Caco-2 (cell line): ENCODE measurements at regions not wholly inside any gene's neighbourhood (a gene's known extent, or its start where the extent isn't known, plus 50 kb on each side); places are given as distances from the start of the nearest gene placed in this dataset.
A peak's percentile ranks its signal among the peaks of the same experiment; 100 is the strongest.

Source experiments
- BruUV-seq: library from RNA; stranded (reverse); fragments of 400-500 nt; replicated peaks from 2 replicates; lab custom pipeline; 2021; lab: Mats Ljungman, UMichigan
- CTCF ChIA-PET: fragments of 300-600 bp; sonication (Branson Sonifier 250); formaldehyde crosslinking; loops from one replicate; lab custom pipeline; 2022; ENCODE audit warnings: antibody characterized with exemption; lab: Charles Lee
- POLR2A ChIA-PET: fragments of 300-600 bp; sonication (Branson Sonifier 250); formaldehyde crosslinking; loops from one replicate; lab custom pipeline; 2022; ENCODE audit warnings: antibody characterized with exemption; lab: Charles Lee
- DNase-seq, 2 experiments: peaks; one replicate each; pipeline versions ENCODE4 v3.0.0 to v3.0.0-alpha.2; 2020 to 2022
- H3K27me3 ChIP-seq: replicated peaks from 2 replicates; pipeline ENCODE4 v1.6.0; 2011; ENCODE audit warnings: low read length; ENCODE audit not compliant: control insufficient read depth, insufficient read depth
- H3K36me3 ChIP-seq: 2 replicates; pipeline ENCODE4 v1.5.1; 2011; ENCODE audit warnings: low read length; ENCODE audit not compliant: control insufficient read depth, insufficient read depth
- H3K4me1 ChIP-seq: fragments of 250-450 bp; sonication (Bioruptor Pico); 2 replicates; pipeline ENCODE4 v1.5.1; 2020; ENCODE audit warnings: mild to moderate bottlenecking
- H3K4me3 ChIP-seq: 2 replicates; pipeline ENCODE4 v1.5.1; 2011; ENCODE audit warnings: low read depth, mild to moderate bottlenecking, control low read depth, low read length
- H3K9me3 ChIP-seq: fragments of 250-450 bp; sonication (Bioruptor Pico); 2 replicates; pipeline ENCODE4 v1.5.1; 2020; ENCODE audit warnings: mild to moderate bottlenecking, moderate library complexity
- H3K27ac Mint-ChIP-seq: one replicate; pipeline ENCODE4 v1.8.0; 2022; ENCODE audit warnings: mixed read lengths; ENCODE audit not compliant: unreplicated experiment
- H3K27me3 Mint-ChIP-seq: one replicate; pipeline ENCODE4 v1.8.0; 2022; ENCODE audit warnings: mixed read lengths; ENCODE audit not compliant: insufficient read depth, unreplicated experiment
- H3K36me3 Mint-ChIP-seq: one replicate; pipeline ENCODE4 v1.8.0; 2022; ENCODE audit warnings: mild to moderate bottlenecking, mixed read lengths; ENCODE audit not compliant: insufficient read depth, unreplicated experiment
- H3K4me1 Mint-ChIP-seq: one replicate; pipeline ENCODE4 v1.8.0; 2022; ENCODE audit warnings: low read depth, mixed read lengths; ENCODE audit not compliant: unreplicated experiment
- H3K4me3 Mint-ChIP-seq: one replicate; pipeline ENCODE4 v1.8.0; 2022; ENCODE audit warnings: mild to moderate bottlenecking, moderate library complexity, mixed read lengths; ENCODE audit not compliant: unreplicated experiment
- H3K9me3 Mint-ChIP-seq: one replicate; pipeline ENCODE4 v1.8.0; 2022; ENCODE audit warnings: mixed read lengths; ENCODE audit not compliant: unreplicated experiment
- intact Hi-C: fragments of 100-400 bp; cut with micrococcal nuclease; formaldehyde crosslinking; loops from one replicate; pipeline ENCODE4 v1.10.0; 2022; ENCODE audit not compliant: unreplicated experiment
- TF ChIP-seq, protein P1 (sequence below), 2 experiments: fragments of 200-600 bp in 1 of 2; IDR thresholded peaks; 1 replicate in 1 of 2; 2 replicates in 1 of 2; pipeline versions ENCODE4 v1.5.1 to v1.8.0; 2011 to 2022; ENCODE audit warnings: antibody characterized with exemption in 1 of 2, control low read depth in 1 of 2, inconsistent platforms in 1 of 2, low read depth in 1 of 2, low read length in 1 of 2, mild to moderate bottlenecking in 1 of 2, moderate library complexity in 1 of 2; ENCODE audit not compliant: insufficient read depth in 1 of 2, severe bottlenecking in 1 of 2, unreplicated experiment in 1 of 2

DNA sequence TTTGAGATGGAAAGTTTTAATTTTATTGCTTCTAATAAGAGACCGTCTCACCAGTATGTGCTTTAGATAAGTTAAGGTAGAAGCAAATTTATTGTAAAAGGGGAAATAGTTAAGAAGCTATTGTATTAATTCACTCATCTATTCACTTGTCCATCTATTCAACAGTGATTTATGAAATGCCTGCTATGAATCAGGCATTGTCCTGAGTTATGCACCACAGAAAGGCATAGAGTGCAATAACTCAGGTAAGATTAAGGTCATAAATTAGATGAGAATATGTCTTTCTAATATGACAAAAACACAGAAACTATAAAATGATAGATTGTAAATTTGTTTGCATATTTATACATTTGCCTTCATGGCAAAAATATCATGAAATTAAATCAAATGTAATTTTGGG, 379.3 kb upstream of the PCDH15 start:
- Mint-ChIP-seq H3K9me3 (no peaks in the 10 kb centered on the region), H3K36me3 (no peaks in the 10 kb centered on the region), H3K27ac (no peak overlapping the region), H3K27me3 (no peaks in the 10 kb centered on the region), H3K4me1 (no peaks in the 10 kb centered on the region), H3K4me3 (no peak overlapping the region)
- POLR2A ChIA-PET, result no interaction called here
- H3K4me3 ChIP-seq, result no peak overlapping the region
- TF ChIP-seq, protein P1, sequence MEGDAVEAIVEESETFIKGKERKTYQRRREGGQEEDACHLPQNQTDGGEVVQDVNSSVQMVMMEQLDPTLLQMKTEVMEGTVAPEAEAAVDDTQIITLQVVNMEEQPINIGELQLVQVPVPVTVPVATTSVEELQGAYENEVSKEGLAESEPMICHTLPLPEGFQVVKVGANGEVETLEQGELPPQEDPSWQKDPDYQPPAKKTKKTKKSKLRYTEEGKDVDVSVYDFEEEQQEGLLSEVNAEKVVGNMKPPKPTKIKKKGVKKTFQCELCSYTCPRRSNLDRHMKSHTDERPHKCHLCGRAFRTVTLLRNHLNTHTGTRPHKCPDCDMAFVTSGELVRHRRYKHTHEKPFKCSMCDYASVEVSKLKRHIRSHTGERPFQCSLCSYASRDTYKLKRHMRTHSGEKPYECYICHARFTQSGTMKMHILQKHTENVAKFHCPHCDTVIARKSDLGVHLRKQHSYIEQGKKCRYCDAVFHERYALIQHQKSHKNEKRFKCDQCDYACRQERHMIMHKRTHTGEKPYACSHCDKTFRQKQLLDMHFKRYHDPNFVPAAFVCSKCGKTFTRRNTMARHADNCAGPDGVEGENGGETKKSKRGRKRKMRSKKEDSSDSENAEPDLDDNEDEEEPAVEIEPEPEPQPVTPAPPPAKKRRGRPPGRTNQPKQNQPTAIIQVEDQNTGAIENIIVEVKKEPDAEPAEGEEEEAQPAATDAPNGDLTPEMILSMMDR (IDR thresholded peaks at IDR 0.05; ENCODE audit: insufficient read depth in 1 of 2, low read depth in 1 of 2, low read length in 1 of 2, severe bottlenecking in 1 of 2, unreplicated experiment in 1 of 2), result no peak
- H3K9me3 ChIP-seq, result no peaks in the 10 kb centered on the region
- CTCF ChIA-PET, result no interaction called here
- DNase-seq, result no peak
- no TSS peak for BruUV-seq
- intact Hi-C loops, result no loop called here
- H3K27me3 ChIP-seq, result no peaks in the 10 kb centered on the region
- H3K4me1 ChIP-seq, result no peaks in the 10 kb centered on the region
- no peaks in the 10 kb centered on the region for H3K36me3 ChIP-seq

DNA sequence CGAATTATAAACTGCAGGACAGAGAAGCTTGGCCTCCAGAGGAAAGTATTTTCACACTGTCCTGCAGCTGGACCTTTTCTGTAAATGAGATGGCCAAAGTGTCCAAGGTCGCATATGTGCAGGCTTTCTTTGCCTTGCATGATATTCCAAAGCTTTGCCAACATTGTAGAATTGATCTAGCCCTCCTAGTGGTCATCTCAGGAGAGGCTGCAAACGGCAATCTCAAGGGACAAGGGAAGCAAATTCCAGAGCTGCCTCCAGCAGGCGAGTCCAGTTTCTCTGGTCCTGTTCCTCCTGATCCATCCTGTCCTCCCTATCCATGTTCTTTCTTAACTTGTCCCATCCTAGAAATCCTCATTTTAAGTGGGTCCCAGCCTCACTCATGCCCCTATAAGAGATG, 373.4 kb upstream of the PCDH15 start:
- H3K9me3 ChIP-seq, result no peaks in the 10 kb centered on the region
- H3K27me3 ChIP-seq, result no peaks in the 10 kb centered on the region
- Mint-ChIP-seq H3K9me3 (no peaks in the 10 kb centered on the region), H3K4me3 (no peak overlapping the region), H3K4me1 (no peaks in the 10 kb centered on the region), H3K36me3 (no peaks in the 10 kb centered on the region), H3K27ac (no peak overlapping the region), H3K27me3 (no peaks in the 10 kb centered on the region)
- no TSS peak for BruUV-seq
- TF ChIP-seq, protein P1 (IDR thresholded peaks at IDR 0.05; ENCODE audit: insufficient read depth in 1 of 2, low read depth in 1 of 2, low read length in 1 of 2, severe bottlenecking in 1 of 2, unreplicated experiment in 1 of 2), result peak; percentile 63 to 76
- ChIA-PET POLR2A (no interaction called here), CTCF (interaction anchor here (0.6 kb wide), 1 partner anchor 1021 kb away, joined by 3 read pairs; no protein-coding TSS in a partner anchor)
- H3K4me1 ChIP-seq, result no peaks in the 10 kb centered on the region
- DNase-seq, result peak; percentile 48 to 60
- intact Hi-C loops, result loop anchor here (1.0 kb wide), 1 partner anchor 82 kb away; no protein-coding TSS in a partner anchor
- no peak overlapping the region for H3K4me3 ChIP-seq
- H3K36me3 ChIP-seq, result no peaks in the 10 kb centered on the region

DNA sequence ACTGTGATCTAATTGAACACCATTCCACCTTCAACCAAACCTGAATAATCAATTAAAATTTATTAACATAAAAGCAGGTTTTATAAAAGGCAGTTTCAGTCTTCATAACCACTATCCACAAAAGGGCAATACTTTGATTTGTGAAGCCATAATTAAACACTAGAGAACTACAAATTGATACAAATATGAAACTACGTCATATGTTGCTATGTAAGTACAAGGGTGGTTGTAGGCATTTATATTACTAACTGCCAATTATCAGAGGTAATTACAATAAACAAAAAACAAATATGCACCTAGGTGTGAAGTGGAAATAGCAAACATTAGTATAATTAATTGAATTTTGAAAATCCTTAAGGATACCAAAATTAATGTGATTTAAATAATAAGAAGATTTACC, 368.5 kb upstream of the PCDH15 start:
- Histone ChIP-seq H3K4me3 (no peak overlapping the region), H3K27me3 (no peaks in the 10 kb centered on the region), H3K9me3 (no peaks in the 10 kb centered on the region), H3K36me3 (no peaks in the 10 kb centered on the region), H3K4me1 (no peaks in the 10 kb centered on the region)
- Mint-ChIP-seq H3K36me3 (no peaks in the 10 kb centered on the region), H3K4me1 (no peaks in the 10 kb centered on the region), H3K9me3 (no peaks in the 10 kb centered on the region), H3K27me3 (no peaks in the 10 kb centered on the region), H3K27ac (no peak overlapping the region), H3K4me3 (no peak overlapping the region)
- intact Hi-C loops, result no loop called here
- TF ChIP-seq, protein P1 (IDR thresholded peaks at IDR 0.05; ENCODE audit: insufficient read depth in 1 of 2, low read depth in 1 of 2, low read length in 1 of 2, severe bottlenecking in 1 of 2, unreplicated experiment in 1 of 2), result no peak
- ChIA-PET POLR2A (no interaction called here), CTCF (no interaction called here)
- DNase-seq, result no peak
- no TSS peak for BruUV-seq
